Limb (tissue), 2 donors: ENCODE measurements at regions not wholly inside any gene's neighbourhood (a gene's known extent, or its start where the extent isn't known, plus 50 kb on each side); places are given as distances from the start of the nearest gene placed in this dataset.
"Not testable (repeated sequence)": the region's sequence is repeated elsewhere in the genome, so short reads cannot be mapped to it uniquely, and the experiment has no call there.

Source experiments
- DNase-seq, 2 donors: peaks; one replicate each; pipeline ENCODE4 v3.0.0-alpha.2; 2016; ENCODE audit errors: extremely low spot score in 2 of 2

DNA sequence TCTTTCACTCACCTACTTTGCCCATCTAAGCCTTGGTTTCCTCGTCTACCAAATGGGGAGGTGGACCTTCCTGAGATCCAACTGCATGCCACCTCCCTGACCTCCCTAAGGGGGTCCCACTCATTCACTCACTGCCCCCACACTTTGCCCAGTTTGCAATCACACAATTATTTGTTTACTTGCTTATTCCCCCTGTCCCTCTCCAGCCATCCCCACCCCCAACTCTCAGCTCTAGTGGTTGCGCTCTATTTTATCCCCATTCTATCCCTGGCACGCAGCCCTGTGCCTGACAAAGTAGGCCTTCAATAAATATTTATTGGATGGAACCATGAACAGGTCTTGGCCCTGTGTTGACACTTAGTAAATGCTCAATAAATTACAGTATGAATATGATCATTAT lies 130.8 kb upstream of the LARP1 start:
- DNase-seq, result no peak

DNA sequence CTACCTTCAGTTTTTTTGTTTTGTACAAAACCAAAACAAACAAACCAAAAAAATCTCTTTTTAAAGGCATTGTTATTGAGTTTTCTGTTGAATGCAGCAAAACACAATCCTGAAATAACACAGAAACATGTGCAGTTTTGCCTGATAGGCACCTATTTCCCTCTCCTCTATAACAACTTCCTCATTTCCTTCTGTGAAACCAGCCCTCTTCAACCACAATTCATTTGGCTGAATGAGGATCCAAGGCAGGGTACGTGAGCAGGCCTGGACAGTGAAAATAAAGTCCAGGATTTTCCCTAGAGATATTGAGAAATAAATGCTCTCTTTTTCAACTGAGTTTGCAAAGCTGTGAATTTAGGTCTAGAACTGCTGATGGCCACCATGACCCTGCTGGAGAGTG lies 134.8 kb upstream of the LARP1 start:
- no peak for DNase-seq

DNA sequence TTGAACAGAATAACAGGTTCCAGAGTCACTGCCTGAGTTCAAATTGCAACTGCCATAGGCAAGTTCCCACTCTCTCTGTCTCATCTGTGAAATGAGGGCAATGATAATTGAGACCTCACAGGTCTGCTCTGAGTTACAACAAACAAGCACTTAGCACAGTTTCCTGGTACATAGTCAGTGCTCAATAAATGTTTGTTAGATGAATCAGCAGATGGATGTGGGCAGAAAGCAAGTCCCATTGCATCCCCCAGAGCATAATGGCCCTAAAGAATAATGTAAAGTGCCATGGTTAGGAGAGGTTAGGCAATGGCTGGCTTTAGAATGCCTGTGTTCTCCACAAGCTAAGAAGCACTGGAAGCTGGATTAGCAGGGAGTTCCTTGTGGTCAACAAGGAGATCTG lies 136.5 kb upstream of the LARP1 start:
- no peak for DNase-seq

DNA sequence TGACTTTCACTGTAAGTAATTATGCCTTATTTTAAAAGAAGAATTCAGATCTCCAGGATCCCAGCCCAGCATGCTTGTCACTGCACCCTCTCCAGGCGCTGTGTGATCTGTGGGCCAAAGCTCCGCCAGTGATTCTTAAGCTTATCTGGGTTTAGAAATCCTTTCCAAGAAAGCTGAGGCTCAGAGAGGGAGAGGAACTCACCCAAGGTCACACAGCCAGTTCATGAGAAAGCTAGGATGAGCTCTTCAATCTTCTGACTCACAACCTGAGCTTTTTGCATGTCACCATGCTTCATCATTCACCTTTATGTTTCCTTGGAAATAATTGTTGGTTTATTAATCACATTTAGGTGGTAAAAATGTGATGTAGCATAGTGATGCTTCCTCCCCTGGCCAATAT lies 136.6 kb upstream of the HAND1 start:
- DNase-seq, result no peak

DNA sequence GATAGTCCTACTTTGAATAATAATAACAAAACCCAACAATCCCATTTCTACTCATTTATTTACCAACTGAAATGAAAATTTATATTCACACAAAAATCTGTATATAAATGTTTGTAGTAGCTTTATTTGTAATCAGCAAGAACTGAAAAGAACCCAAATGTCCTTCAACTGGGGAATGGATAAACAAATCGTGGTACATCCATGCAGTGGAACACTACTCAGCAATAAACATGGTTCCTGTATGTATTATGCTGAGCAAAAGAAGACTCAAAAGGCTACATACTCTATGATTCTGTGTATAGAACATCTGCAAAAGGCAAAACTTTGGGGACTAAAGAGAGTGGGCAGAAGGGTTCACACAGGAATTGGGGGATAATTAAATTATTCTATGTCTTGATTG lies 136.1 kb upstream of the HAND1 start:
- DNase-seq, result no peak

DNA sequence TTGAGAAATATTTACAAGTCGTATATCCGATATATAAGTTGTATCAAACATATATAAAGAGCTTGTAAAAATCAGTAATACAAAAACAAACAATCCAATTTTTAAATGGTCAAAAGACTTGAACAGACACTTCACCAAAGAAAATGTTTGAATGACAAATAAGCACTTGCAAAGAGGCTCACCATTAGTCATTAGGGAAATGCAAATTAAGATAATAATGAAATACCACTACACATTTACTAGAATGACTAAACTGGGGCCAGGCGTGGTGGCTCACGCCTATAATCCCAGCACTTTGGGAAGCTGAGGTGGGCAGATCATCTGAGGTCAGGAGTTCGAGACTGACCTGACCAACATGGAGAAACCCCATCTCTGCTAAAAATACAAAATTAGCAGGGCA lies 134.6 kb upstream of the HAND1 start:
- DNase-seq, result no peak

DNA sequence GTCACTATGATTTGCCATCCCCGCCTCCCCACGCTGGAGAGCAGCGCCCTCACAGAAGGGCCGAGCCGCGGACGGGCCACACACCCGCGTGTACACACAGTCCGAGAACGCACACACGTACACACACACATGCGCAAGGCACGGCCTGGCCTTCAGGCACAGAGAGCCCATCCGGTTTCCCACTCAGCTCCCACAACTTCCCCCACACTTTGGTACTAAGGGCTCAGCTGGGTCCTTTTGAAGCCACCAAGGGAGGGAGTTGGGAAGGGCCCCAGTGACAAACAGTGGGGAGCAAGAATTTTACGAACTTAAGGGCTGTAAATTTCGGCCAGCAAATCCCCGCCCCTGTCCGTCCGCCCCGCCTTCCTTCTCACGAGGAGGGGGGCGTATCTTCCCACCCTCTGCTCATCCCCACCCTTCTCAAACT lies 133.3 kb upstream of the HAND1 start:
- DNase-seq, result peak in 1 of 2 donors; percentile 41

DNA sequence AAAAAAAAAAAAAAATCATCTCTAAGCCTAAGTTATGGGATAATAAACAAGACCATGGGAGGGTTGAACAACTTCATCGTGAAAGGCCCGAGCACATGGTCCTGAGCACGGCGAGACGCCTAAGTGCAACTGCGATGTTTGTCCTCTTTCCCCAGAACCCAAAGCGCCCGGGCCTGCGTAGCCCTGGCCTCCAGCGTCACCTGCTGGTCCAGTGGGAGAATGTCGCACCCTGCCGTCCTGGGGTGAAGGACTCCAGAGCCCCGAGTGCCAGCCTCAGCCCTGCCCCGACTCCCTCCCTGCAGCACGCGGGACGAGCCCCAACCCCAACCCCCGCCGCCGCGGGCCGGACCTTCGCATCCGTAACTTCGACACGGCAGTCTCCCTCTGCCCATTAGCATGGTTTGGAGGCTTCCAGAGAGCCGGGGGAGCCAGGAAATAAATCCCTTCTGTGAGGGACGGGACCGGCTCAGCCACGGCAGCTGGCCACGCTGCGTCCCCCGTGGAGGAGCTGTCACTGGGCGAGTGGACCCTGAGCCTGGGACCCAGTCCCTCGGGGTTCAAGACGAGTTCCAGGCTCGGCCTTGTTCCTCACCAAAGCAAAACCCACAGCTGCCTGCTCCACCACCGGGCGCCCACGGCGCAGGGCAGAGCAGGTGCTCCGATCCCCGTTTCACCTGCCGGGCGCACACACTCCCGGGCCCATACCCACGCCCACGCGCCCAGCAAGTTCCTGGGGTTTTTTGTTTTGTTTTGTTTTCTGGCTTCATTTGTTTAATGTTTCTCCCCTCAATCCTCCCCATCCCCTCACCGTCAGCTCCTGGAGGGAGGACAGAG lies 132.5 kb upstream of the HAND1 start:
- DNase-seq, result peak; percentile 72 to 84

DNA sequence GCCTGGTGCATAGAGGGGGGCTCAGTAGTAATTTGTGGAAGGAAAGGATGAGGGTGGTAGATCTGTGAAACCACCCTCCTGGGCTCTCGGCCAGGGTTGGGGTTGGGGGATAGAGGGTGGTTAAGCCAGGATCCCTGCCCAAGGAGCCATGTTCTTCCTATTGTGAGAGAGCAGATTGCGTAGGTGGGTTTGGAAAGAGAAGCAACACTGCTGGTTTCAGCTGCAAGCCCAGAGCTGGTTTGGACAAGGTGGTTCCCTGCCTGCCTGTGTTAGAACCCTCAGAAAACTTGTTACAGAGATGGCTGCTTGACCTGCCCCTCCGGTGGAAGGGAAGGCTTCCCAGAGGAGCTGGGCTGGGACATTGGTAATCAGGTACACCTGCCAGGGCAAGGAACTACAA lies 131.2 kb upstream of the HAND1 start:
- DNase-seq, result no peak

DNA sequence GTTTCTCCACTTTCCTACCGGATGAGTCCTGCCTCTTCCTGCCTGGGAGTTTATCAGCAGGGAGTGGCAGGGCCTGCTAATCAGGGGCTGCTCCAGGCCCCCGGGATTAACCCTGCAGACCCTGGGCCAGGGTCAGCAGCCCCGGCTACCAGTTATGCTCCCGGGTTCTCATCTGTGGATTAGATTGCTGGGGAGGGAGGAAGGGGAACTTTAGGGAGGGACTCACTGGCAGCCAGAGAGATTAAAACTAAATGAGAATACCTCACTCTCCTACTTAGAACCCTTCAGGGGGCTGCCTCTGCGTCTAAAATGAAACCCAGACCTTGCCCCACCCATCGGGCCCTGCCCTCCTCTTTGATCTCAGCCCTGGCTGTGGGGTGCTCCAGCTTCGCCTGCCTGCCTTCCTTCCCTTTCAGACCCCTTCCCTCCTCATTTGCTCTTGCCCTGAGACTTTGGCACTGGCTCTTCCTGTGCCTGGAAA lies 130.5 kb upstream of the HAND1 start:
- no peak for DNase-seq

DNA sequence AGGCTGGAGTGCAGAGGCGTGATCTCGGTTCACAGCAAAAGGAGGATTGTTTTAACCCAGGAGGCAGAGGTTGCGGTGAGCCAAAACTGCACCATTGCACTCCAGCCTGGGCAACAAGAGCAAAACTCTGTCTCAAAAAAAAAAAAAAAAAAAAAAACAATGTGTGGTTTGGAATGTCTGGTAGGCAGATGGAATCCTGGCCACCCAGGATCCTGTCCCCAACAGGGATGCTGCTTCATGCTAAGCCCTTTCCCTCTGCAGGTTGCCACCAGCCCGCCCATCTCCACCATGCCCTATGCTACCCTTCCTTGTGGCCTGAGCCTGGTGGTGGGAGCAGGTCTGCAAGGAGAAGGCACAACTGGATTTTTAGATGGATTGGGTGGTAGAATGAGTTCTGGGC lies 129.7 kb upstream of the HAND1 start:
- DNase-seq, result no peak

DNA sequence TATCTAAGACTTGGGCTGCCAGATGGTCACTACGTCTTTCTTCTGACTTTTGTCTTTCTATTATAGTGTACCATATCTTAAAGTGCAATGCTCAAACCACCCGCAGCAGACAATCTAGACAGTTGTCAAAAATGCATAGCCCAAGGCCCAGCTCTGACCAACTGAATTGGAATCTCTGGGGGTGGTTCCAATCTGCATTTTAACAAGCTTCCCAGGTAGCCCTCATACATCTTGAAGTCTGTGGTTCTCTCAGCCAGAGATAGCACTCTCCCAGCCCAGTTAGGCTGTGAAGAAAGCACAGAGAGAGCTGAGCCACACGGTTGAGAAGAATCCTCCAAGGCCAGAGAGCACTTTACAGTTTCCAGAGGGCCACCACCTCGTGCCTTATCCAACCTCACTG lies 128.2 kb upstream of the HAND1 start:
- DNase-seq, result no peak

DNA sequence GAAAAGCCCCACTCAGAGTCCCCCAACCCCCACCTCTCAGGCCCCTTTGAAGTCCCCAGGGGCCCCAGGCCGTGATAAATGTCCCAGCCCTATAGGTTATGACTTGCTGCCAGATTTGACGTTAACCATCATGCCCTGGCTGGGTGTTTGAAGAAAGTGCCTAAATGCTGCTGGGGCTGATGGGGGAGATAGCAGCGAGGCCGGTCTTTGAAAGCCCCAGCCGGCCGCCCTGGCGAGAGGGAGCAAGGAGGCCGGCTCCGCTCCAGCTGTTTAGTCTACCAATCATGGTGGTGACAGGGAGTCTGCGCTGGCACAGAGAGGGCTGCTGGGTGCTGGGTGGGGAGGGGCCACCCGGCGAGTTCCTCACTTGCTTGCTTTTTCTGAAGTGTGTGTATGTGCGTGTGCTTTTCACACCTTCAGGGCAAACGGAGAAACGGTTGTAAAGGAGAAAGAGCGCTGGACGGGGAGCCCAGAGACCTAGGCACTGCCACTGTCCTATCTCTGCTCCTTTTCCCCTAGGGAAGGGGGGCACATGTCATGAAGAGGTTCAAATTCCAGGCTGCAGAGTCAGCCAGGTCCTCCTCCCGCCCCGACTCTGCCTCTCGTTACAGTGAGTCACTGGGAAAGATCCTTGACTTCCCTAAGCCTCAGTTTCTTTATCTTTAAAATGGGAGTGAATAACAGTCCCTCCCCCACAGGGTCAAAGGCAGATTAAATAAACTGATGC lies 126.1 kb upstream of the HAND1 start:
- peak in 1 of 2 donors; percentile 47 for DNase-seq

DNA sequence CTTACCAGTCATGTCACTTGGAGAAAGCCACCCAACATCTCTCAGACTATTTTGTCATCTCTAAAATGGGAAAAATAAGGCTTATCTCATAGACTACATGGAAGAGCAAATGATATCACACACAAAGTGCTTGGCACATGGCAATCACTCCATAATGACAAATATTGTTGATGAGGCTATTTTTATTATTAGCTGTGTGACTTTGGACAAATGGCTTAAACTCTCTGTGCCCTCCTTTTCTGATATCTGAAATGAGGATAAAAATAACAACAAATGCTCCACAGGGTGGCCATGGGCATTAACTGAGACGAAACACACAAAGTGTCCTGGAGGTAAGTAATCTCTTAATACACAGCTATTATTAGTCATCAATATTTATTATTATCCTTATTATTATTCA lies 125.5 kb upstream of the HAND1 start:
- no peak for DNase-seq

DNA sequence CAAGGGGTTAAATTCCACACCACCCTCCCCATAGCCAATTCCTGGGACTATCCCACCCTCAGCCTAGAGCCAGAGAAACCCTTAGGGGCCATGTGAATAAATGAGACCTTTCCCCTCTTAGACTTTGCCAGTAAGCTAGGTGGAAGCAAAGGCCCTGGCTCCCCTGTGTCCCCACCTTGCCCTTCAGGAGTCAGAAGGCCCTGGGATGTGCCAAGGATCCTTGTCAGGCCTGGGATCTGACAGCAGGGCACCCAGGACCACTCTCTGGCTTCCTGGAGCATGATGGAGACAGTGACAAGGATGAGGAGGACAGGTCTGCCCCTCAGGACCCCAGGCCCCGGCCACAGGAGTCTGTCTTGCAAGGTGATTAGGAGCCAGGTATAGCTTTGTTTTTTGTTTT lies 125.0 kb upstream of the HAND1 start:
- DNase-seq, result no peak

DNA sequence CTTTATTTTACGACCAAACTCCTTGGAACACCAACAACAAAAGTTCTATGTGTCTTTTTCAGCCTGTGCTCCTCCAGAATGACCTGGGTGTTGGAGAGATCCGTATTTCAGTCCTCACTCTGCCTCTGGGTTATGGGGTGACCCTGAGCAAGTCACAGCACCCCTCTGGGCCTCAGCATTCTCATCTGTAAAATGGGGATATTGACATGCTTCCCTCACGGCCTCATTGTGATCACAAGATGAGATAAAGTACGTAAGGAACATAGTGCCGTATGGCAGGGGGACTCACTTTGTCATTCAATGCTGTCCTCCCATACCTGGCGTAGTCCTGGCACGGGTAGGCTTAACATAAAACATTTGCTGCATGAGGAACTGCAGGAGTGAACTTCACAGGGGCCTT lies 123.0 kb upstream of the HAND1 start:
- no peak for DNase-seq

DNA sequence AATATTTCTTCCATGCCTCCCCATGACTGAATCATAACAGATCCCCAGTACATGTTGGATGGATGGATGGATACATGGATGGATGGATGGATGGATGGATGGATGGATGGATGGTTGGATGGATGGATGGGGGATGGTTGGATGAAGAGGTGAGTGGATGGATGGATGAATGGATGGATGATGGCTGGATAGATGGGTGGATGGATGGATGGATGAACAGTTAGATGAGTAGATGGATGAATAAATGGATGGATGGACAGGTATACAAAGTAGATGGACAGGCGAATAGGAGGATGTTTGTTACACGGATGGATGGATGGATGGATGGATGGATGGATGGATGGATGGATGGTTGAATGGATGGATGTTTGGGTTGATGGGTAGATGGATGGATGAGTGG lies 120.0 kb upstream of the HAND1 start:
- no peak for DNase-seq

DNA sequence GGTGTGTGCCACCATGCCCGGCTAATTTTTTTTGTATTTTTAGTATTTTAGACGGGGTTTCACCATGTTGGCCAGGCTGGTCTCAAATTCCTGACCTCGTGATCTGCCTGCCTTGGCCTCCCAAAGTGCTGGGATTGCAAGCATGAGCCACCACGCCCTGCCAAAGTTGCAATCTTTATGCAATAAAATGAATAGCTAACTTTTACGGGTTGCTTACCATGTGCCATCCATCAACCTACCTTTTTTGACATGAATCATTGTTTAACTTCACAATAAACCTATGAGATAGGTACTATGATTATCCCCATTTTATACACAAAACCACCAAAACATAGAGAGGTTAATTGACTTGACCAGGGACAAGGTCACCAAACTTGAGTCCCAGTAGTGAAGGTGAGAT lies 118.8 kb upstream of the HAND1 start:
- not testable (repeated sequence) for DNase-seq

DNA sequence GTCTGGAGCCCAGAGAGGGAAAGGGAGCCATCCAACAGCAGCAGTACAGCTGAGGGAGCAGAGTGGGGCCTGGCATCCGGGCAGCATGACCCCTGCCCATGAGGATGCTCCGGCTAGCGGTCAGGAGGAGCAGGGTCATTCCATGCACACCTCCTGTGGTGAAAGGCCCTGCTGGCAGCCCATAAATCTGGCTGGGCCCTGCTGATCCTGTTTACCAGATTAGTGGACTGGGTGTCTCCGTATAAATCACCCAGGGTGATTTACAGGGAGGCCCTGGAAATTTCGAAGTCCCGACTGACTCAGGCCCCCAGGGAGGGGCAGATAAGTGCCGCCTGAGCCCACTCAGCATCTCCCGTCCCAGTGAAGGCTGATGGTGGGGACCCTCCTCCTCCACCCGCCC lies 117.6 kb upstream of the HAND1 start:
- DNase-seq, result no peak

DNA sequence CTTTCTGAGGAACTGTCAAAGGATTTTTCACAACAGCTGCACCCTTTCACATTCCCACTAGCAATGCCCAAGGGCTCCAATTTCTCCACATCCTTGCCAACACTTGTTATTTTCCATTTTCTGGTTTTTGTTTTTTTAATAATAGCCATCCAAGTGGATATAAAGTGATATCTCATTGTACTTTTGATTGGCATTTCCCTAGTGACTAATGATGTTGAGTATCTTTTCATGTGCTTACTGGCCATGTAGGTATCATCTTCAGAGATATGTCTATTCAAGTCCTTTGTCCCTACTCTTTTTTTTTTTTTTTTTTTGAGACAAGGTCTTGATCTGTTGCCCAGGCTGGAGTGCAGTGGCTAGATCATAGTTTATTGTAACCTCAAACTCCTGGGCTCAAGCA lies 115.8 kb upstream of the HAND1 start:
- no peak for DNase-seq

DNA sequence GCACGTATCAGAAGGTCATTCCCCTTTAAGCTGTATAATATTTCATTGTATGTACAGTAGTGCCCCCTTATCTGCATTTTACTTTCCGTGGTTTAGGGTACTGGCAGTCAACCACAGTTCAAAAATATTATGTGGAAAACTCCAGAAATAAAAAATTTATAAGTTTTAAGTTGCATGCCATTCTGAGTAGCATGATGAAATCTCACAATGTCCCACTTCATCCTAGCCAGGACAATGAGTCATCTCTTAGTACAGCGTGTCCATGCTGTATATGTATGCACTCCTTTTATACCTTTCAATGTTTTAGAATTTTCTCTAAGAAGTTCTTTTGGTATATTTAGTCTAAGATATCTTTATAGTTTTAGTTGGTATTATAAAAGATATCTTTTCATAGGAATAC lies 115.0 kb upstream of the HAND1 start:
- no peak for DNase-seq

DNA sequence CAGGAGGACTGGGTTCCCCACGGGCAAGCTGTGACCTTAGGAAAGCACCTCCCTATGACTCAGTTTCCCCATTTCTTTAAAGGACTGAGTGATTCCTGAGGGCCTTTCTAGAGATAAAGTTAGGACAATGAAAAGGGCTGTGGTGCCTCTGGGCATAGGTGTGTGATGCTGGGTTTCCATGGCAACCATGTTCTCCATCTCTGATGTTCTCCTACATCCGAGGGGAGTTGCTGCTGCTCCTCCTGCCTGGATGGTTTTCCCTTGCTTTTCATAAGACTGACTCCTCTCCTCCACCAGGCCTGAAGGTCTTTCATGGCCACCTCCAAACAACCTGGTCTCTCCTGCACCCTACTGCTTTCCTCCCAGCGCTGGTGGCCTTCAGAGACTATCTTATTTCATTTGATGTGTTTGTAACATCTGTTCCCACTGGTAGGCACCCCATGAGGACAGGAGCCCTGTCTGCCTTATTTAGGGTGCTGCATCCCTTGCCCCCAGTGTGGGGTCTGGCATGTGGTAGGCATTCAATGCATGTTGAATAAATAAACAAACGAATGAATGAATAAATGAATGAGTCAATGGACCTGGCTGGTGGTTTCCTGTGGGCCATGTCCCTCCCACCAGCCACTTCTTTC lies 112.2 kb upstream of the HAND1 start:
- DNase-seq, result no peak
